ENCODE measurements at regions not wholly inside any gene's neighbourhood (a gene's known extent, or its start where the extent isn't known, plus 50 kb on each side); places are given as distances from the start of the nearest gene placed in this dataset.

GRCh38 chr9:16357828-16358227, 512.6 kb downstream of the BNC2 start:
- H3K9me3 ChIP-seq (replicated peaks; ENCODE audit: control insufficient read depth, insufficient read depth, low read depth, low read length) = no peaks in the 10 kb centered on the region
- no peak overlapping the region for H3K9ac ChIP-seq (ENCODE audit: insufficient read depth in 1 of 2, low read depth in 2 of 2, low read length in 2 of 2)
- no peaks in the 10 kb centered on the region for H3K9me1 ChIP-seq (ENCODE audit: control insufficient read depth, insufficient read depth, low read length)
- no peak overlapping the region for H2AFZ ChIP-seq (ENCODE audit: low read depth, low read length)
- intact Hi-C loops (cut with micrococcal nuclease) = no loop called here
- ATAC-seq (no peak), DNase-seq (ENCODE audit: extremely low read depth in 1 of 4, low spot score in 3 of 4) (no peak), FAIRE-seq (no peak)
- H3K27ac ChIP-seq (ENCODE audit: extremely low read depth, low read depth, low read length) = no peak overlapping the region
- ChIA-PET POLR2A (no interaction called here), CTCF (ENCODE audit: low intra/inter-chr PET ratio) (no interaction called here)
- H3K4me2 ChIP-seq (ENCODE audit: insufficient read depth, low read length) = no peak overlapping the region
- TF ChIP-seq ZZZ3 (IDR thresholded peaks at IDR 0.05) (no peak), ZNF695 (CRISPR knock-in tag; IDR thresholded peaks at IDR 0.05) (no peak), NCOA1 (IDR thresholded peaks at IDR 0.05; ENCODE audit: low read depth) (no peak), ZNF274 (IDR thresholded peaks at IDR 0.05; ENCODE audit: borderline replicate concordance, low read depth, low read length) (no peak), ZNF316 (IDR thresholded peaks at IDR 0.05) (no peak), KLF13 (tag; IDR thresholded peaks at IDR 0.05; ENCODE audit: borderline replicate concordance, low read depth) (no peak), RBM39 (optimal IDR thresholded peaks at IDR 0.05; ENCODE audit: low read depth, low read length) (no peak), ZNF778 (CRISPR knock-in tag; IDR thresholded peaks at IDR 0.05) (no peak), ZNF134 (CRISPR knock-in tag; conservative IDR thresholded peaks at IDR 0.05) (no peak)
- no peaks in the 10 kb centered on the region for H3K36me3 ChIP-seq (ENCODE audit: control insufficient read depth, insufficient read depth, low read length)
- H3K79me2 ChIP-seq (ENCODE audit: control insufficient read depth, insufficient read depth, low read length) = no peaks in the 10 kb centered on the region
- no peaks in the 10 kb centered on the region for H4K20me1 ChIP-seq (replicated peaks; ENCODE audit: control insufficient read depth, insufficient read depth, low read length)
- no TSS peak for BruUV-seq (replicated peaks)
- no peaks in the 10 kb centered on the region for H3K27me3 ChIP-seq (ENCODE audit: control insufficient read depth in 2 of 2, insufficient read depth in 2 of 2, low read length in 2 of 2)
- H3K4me1 ChIP-seq (replicated peaks in 1 of 2; ENCODE audit: control insufficient read depth in 2 of 2, insufficient read depth in 2 of 2, low read length in 2 of 2) = no peaks in the 10 kb centered on the region
- in situ Hi-C loops (cut with MboI) = no loop called here
- H3K4me3 ChIP-seq = no peak overlapping the region
- 0% methylated on average over 3 of the region's 4 CpGs for WGBS (ENCODE audit: insufficient coverage, low coverage, missing lambda C conversion rate)

GRCh38 chr9:16358751-16359150, 511.7 kb downstream of the BNC2 start:
- ChIA-PET CTCF (ENCODE audit: low intra/inter-chr PET ratio) (no interaction called here), POLR2A (no interaction called here)
- Histone ChIP-seq H3K27me3 (ENCODE audit: control insufficient read depth in 2 of 2, insufficient read depth in 2 of 2, low read length in 2 of 2) (no peaks in the 10 kb centered on the region), H3K36me3 (ENCODE audit: control insufficient read depth, insufficient read depth, low read length) (no peaks in the 10 kb centered on the region), H3K4me2 (ENCODE audit: insufficient read depth, low read length) (no peak overlapping the region), H3K9me3 (replicated peaks; ENCODE audit: control insufficient read depth, insufficient read depth, low read depth, low read length) (no peaks in the 10 kb centered on the region), H2AFZ (ENCODE audit: low read depth, low read length) (no peak overlapping the region), H3K4me3 (no peak overlapping the region), H3K9ac (ENCODE audit: insufficient read depth in 1 of 2, low read depth in 2 of 2, low read length in 2 of 2) (no peak overlapping the region), H3K9me1 (ENCODE audit: control insufficient read depth, insufficient read depth, low read length) (no peaks in the 10 kb centered on the region), H3K79me2 (ENCODE audit: control insufficient read depth, insufficient read depth, low read length) (no peaks in the 10 kb centered on the region), H3K4me1 (replicated peaks in 1 of 2; ENCODE audit: control insufficient read depth in 2 of 2, insufficient read depth in 2 of 2, low read length in 2 of 2) (no peaks in the 10 kb centered on the region), H4K20me1 (replicated peaks; ENCODE audit: control insufficient read depth, insufficient read depth, low read length) (no peaks in the 10 kb centered on the region), H3K27ac (ENCODE audit: extremely low read depth, low read depth, low read length) (no peak overlapping the region)
- no peak for ATAC-seq
- DNase-seq (ENCODE audit: extremely low read depth in 1 of 4, low spot score in 3 of 4) = no peak
- FAIRE-seq = no peak
- no TSS peak for BruUV-seq (replicated peaks)
- intact Hi-C loops (cut with micrococcal nuclease) (no loop called here), in situ Hi-C loops (cut with MboI) (no loop called here)
- 0% methylated on average over 2 of the region's 2 CpGs for WGBS (ENCODE audit: insufficient coverage, low coverage, missing lambda C conversion rate)
- no peak for TF ChIP-seq TAL1 (IDR thresholded peaks at IDR 0.05)
- TF ChIP-seq ATF6 (CRISPR knock-in tag; IDR thresholded peaks at IDR 0.05) = no peak
- TF ChIP-seq ZNF717 (CRISPR knock-in tag; IDR thresholded peaks at IDR 0.05) = no peak
- TF ChIP-seq ZNF121 (CRISPR knock-in tag; conservative IDR thresholded peaks at IDR 0.05) = no peak
- no peak for TF ChIP-seq ZBTB33 (CRISPR knock-in tag; IDR thresholded peaks at IDR 0.05)
- TF ChIP-seq ZBTB1 (CRISPR knock-in tag; IDR thresholded peaks at IDR 0.05; ENCODE audit: borderline replicate concordance, low read depth) = no peak
- TF ChIP-seq CHD1 (IDR thresholded peaks at IDR 0.05; ENCODE audit: low read length) = no peak
- TF ChIP-seq ZNF778 (CRISPR knock-in tag; IDR thresholded peaks at IDR 0.05) = no peak
- no peak for TF ChIP-seq SMAD3 (CRISPR knock-in tag; conservative IDR thresholded peaks at IDR 0.05)

All from K562 (cell line).